COR-L47 (cell line): ENCODE measurements at regions not wholly inside any gene's neighbourhood (a gene's known extent, or its start where the extent isn't known, plus 50 kb on each side); places are given as distances from the start of the nearest gene placed in this dataset.

Experiments
- DNase-seq: peaks from one replicate; lab custom pipeline; 2025; lab: John Stamatoyannopoulos, UW

DNA sequence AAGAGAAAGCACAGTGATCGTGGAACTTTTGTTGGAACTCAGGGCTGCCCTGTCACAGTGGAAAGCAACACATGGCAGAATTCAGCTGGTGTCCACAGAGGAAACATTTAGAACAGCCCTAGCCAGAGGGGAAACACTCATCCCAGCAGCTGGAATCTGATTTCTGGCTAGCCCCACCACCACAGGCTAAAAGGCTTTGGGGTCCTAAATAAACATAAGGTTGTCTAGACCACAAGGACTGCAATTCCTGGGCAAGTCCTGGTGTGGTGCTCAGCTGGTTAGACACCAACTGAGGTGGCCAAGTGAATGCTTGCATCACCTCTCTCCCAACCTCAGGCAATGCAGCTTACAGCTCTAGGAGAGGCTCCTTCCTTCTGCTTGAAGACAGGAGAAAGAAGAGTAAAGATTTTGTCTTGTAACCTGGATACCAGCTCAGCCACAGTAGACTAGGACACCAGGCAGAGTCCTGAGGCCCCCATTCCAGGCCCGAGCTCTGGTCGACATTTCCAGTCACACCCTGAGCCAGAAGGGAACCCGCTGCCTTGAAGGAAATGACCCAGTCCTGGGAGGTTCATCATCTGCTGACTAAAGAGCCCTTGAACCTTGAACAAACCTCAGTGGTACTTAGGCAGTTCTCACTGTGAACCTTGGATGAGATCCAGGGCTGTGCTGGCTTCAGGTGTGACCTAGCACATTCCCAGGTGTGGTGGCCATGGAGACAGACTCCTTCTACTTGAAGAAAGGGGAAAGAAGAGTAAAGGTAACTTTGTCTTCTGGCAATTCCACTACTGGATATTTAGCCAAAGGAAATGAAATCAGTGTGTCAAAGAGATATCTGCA lies 85.4 kb upstream of the PLXNC1 start:
- DNase-seq, result no peak

DNA sequence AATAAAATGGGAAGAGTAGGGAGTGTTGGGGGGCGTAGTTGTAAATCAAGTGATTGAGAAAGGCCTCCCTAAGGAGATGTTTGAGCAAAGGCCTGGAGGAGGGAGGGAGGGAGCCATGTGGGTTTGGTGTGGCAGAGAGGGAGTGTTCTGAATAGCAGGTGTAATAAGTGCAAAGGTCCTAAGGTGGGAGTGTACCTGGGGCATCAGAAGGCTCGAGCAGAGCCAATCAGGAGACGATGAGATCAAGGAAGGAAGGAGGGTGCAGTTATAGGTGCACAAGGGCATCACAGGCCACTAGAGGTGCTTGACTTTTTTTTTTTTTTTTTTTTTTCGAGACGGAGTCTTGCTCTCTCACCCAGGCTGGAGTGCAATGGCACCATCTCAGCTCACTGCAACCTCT lies 77.9 kb upstream of the PLXNC1 start:
- DNase-seq, result no peak

DNA sequence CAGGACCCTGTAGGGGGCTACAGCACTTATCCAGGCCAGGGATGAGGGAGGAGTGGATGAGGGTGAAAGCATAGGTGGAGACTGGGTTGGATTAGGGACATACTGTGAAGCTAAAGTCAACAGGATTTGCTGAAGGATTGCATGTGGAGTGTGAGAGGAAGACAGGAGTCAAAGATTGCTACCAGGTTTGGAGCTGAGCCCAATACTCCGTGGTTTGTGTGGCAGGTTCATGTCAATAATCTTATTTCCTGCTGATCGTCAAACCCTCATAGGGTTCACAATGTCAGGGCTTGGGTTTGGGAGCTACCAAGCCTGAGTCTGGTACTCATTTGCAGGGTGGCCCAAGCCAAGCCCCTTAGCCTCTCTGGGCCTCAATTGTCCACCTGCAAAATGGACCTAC lies 77.1 kb upstream of the PLXNC1 start:
- no peak for DNase-seq

DNA sequence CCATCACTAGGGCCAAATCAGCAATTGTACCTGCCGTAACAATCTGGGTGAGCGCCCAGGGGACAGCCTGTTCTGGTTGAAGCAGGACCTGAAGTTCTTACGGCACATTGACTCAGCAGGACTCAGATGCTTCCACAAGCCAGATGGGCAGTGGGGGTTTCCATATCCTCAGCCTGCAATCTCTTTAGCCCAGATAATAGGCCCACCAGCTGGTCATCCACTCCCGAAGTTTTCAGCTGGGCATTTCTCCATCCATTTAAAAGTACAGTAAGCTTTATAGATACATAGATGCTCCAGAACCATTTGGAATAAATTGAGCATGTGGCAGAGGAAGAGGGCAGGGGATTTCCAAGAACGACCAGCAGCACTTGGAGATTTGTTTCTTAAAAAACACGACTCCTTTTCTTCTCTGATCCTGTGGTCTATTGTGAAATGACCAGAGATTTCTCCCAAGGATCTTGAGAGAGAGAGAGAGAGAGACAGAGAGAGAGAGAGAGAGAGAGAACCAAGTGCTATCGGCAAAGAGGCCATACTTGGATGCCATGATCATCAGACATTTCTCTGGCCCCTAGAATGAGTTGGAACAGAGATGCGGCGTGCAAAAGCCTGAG lies 74.8 kb upstream of the PLXNC1 start:
- no peak for DNase-seq

DNA sequence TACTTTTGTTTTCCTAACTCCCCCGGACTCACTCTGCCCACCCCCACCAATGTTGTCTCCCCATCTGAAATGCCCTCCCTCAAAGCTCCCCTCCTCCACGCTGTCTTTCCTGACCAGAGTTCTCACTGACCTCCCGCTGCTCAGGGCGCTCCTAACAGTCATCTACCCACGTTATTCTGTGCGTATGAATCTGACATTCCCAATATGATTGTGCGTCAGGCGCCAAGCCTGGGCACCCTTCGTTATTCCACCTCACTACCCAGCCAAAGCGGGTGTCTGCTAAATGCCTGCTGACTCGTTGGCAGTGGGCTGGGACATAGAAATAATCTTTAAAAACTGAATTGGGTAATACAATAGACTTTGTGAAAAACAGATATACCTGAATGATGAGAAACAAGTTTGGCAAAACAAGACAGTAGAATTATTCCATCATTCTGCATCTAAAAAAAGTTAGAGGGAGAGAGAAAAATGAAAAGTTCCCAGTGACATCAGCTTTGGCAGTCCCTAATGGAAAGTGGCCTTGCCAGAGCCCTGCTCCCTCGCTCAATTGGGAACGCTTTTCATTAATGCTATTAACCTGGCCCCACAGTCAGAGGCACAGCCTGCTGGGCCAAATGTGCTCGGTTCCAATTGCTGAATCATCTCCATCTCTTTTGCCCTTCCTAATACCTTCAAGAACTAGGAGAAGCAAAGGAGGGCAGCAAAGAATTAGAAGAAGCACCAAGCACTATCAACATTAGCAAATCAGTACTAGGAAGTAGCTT lies 74.0 kb upstream of the PLXNC1 start:
- DNase-seq, result no peak

DNA sequence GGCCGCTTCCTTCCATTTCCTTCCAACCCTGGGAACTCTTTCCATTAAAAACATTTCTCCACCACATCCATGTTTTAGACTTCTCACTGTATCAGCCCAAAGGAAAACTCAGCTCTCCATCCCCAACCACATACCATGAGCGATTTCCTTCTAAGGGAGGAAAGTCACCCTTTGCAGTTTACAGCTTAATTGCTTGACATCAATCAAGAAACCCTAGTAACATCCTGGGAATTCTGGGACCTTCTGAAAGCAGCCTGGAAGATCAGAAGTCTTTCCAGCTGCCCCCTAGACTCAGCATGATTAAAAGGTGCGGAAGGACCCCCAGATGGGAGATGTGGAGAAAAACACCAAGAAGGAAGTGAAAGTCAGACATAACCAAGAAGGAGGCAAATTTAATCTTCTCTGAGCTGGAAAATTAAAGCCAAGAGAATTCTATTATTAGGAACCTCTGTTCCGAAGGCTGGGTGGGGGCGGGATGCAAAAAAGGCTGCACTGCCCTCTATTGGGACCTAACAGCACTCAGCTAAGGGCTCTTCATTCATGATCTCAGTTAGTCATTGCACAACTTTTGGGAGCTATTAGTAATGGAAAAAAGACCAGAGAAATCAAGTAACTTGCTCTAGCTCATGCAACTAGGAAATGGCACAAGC lies 73.3 kb upstream of the PLXNC1 start:
- peak; percentile 33 for DNase-seq

DNA sequence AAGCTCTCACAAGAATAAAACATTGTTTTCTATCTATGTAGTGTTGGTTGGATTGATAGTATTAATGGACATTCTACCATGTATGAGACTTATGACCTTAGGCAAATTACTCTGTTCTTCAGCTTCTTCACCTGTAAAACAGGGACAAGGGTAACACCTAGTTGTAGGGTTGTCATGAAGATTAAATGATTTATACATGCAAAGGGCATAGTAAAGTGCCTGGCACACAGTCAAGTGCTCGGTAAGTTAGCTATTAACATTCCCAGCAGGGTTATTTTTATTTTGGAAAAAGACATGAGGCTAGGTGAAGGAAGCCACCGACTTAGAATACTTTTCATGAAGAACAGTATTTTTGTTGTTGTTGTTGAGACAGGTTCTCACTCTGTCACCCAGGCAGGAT lies 71.2 kb upstream of the PLXNC1 start:
- no peak for DNase-seq

DNA sequence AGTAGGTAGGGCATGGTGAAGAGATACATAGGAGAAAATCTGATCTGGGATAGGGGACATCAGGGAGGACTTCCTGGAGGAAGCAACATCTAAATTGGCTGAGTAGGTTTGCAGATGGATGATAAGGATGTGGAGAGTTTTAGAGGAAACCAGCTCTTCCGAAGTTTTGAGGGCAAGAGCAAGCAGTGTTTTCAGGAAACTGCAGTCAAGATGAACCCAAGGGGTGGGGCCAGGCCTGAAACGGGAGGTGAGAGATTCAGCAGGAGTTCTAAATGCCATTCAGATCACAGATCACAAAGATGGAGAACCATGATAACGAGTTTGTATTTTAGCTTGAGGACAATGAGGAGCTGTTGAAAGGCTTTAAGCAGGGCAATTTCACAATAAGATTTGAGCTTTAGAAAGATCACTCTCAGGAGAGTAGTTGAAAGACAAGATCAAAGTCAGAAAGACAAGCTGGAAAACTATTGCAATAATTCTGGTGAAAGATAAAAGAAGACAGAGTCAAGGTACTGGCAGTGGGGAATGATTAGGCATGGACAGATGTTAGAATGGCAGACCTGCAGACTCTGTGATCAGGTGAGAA lies 70.1 kb upstream of the PLXNC1 start:
- no peak for DNase-seq

DNA sequence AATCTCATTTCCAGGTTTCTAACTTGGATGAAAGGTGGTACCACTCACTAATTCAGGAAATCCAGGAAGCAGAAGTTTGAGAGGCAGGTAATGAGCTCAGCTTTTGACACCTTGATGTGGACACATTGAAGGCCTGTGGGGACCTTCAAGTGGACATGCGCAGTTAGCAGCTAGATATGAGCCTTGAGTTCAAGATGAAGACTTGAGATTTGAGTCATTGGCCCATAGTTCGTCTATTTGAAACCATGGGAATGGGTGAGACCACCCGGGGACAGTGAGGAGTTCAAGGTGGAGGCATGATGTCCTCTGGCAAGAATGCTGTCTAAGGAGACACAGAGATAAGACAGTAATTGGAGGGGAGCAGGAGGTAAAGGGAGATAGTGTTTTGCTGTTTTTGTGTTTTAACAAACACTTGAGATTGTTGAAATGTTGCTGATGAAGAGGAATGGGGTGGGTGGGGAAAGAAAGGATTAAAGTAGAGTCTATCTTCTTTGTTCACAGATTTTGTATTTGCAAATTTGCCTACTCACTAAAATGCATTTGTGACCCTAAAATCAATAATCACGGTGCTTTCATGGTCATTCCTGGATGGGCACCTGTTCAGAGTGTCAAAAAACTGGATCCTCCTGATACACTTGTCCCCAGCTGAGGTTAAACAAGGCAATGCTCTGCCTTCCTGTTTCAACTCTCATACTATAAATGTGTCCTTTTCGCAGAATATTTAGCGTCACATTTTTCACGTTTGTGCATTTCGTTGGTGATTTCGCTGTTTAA lies 69.5 kb upstream of the PLXNC1 start:
- no peak for DNase-seq

DNA sequence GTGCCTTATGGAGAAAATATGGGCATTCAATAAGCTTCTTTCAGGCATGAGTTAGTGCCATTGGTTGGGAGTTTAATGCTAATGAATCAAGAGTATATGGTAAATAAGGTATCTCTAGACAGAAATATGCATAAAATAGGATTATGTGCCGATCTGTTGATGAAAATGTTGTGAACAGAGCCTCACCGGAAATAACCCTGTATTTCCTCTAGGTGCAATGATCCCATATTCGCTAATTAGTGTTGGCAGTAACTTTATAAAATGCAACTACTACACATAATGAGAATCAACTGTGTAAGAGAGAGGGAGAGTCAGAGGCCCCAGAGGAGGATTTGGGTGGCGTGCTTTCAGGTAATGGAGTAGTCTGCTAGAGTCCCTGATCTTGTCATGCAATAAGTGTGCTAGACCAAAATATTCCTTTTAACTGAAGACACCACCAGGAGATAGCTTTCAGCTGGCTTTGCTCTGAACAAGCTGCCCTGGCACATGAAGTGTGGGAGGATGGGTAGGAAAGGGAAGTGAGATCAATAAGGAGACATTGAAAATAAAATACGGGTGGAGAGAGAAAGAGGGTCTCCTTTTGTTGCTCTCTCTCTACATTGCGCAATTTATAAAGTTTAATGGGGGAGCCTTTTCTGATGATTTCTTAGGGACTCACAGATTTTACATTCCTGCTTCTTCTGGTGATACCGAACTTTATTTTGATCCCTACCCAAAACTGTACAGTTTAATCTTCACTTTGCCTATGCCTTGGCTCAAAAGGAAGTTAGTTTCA lies 68.6 kb upstream of the PLXNC1 start:
- no peak for DNase-seq

DNA sequence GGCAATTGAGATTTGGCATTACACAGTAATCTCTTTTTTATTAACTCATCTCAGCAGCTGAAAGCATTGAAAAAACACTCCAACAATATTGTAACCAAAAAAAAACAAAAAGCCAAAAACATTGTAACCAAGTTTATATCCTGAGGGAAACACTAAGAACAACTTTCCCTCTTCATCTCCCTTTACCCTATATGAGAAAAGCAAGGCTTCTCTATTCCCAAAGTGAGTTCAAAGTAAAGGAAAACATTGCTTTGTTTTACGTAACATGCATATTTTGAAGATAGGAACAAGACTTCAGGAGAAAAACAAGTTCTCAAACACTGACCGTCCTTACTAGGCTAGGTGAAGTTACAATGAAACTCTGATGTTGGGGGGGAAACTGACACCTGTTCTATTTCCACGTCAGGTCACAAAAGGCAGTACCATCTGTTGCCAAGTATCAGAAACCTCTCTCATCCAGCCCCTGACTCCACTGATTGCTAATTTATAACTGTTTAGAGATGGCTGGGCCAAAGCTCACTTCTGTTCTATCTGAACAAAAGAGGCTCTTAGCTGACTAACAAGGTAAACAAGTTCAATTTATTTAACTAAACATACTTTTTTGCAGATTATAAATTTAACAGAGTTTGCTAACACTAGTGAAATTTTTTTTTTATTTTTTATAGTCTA lies 67.9 kb upstream of the PLXNC1 start:
- no peak for DNase-seq

DNA sequence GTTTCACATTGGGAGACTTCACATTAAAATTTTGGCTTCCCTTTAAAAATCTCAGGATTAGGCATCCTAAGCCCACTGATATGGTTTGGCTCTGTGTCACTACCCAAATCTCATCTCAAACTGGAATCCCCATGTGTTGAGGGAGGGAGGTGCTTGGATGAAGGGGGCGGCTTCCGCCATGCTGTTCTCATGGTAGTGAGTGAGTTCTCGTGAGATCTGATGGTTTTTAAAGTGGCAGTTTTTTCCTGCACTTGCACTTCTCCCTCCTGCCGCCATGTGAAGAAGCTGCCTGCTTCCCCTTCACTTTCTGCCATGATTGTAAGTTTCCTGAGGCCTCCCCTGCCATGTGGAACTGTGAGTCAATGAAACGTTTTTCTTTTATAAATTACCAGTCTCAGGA lies 65.7 kb upstream of the PLXNC1 start:
- no peak for DNase-seq

DNA sequence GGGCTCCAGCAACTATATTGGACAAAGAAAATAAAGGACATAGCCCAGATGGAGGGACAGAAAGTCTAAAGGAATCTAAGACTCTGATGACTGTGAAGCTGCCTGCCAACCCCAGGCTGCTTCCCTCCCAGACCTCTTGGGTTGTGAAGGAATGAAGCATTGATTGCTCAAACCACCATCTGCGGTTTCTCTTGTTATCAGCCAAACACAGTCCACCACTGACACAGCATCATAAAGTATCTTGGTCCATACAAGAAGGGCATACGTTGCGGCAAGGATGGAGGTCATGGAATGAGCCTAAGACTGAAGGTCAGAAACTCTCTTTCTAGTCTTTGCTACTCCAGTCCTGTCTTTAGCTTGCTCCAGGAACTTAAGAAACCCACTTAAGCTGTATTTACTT lies 58.5 kb upstream of the PLXNC1 start:
- DNase-seq, result no peak

DNA sequence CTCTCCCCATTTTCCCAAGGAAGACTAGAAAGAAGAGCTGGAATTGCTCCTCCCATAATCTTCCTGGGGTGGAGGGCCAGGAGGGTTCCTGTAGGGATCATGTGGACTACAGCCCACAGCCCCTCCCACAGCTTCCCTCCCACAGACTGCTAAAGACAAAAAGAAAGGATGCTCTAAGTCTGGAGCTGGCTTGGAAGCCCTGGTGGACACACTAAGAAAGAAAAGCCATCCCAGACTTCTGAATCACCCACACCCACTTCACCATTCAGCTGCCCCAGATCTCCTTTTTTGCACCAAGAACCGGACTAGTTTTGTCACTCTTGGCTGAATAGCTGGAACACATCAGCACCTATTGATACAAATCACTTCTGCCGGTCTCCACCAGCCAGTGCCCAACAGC lies 56.8 kb upstream of the PLXNC1 start:
- no peak for DNase-seq

DNA sequence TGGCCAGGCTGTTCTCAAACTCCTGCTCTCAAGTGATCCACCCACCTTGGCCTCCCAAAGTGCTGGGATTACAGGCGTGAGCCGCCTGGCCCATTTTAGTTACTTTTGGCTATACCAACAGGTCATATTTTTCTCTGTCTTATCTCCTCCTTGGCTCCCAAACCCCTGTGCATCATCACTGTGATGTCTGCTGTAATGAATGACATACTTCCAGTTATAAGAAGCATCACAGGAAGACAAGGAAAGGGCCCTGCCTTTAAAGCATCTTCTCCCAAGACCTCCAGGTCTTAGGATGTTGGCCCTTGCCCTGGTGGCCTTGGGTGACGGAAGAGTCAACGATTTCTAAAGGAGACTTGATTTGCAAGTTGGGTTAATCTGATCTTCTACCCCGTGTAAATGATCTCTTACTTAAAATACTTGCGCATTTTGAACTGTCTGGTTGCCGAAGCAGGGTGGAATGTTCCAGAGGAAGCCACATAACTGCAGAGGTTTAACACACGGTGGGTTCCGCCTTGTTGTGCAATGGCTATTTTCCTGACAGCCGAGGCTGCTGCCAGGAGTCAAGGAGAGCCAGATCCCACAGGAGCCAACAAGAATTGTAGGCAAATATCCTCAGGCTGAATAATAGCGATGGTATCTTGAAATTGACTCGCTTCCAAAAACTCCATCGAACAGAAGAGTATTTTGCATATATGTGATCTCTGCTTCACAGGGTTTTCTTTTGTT lies 55.7 kb upstream of the PLXNC1 start:
- no peak for DNase-seq

DNA sequence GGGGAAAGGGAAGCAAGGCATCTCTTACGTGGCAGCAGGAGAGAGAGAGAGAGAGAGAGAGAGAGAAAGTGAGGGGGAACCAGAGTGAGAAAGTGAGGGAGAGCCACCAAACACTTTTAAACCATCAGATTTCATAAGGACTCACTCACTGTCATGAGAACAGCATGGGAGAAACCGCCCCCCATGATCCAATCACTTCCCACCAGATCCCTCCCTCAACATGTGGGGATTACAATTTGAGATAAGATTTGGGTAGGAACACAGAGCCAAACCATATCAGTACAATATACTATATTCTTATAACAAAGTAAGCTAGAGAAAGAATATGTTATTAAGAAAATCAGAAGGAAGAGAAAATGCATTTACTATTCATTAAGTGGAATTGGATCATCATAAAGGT lies 53.7 kb upstream of the PLXNC1 start:
- DNase-seq, result no peak

DNA sequence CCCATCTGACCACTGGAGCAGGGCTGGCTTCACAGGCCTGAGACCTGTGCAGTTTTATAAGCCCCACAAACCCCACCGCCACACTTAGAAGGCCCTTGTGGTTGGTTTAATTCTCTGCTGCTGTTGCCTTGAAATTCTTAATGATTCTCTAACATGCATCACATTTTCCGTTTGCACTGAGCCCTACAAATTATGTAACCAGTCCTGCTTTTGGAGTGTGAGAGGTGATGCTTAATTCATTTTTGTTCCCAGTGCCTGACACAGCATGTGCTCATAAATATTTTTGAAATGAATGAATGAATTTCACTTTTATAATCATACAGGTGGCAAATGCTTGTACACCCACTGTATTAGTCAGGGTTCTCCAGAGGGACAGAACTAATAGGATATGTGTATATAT lies 52.8 kb upstream of the PLXNC1 start:
- no peak for DNase-seq

DNA sequence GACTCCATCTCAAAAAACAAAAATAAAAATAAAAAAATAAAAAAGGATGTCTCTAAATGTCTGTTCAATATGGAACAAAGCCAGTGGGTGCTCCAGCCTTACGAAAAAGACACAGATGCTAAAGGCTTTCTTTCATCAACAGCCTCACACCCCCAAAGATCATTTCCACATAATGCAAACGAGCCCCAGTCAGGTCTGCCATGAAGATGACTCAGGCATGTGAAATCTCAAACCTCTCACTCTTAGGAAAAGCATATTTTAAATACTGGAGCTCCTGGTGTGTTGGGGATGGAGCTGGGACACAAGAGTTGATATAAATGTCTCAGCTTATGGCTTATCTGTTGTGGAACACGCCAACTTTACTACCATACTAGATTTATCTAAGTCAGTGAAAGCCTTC lies 49.9 kb upstream of the PLXNC1 start:
- no peak for DNase-seq
